Liver (tissue), 8 donors: ENCODE measurements at regions not wholly inside any gene's neighbourhood (a gene's known extent, or its start where the extent isn't known, plus 50 kb on each side); places are given as distances from the start of the nearest gene placed in this dataset.

ENCODE experiments used
- DNase-seq: peaks from one replicate; pipeline ENCODE4 v3.0.0-alpha.2; 2017; ENCODE audit warnings: low spot score
- H3K27ac ChIP-seq, 2 donors: one replicate each; pipeline ENCODE4 v1.7.0; 2013; ENCODE audit warnings: inconsistent platforms in 2 of 2, low read length in 2 of 2, control low read depth in 1 of 2, low read depth in 1 of 2, mild to moderate bottlenecking in 1 of 2
- H3K27me3 ChIP-seq, 4 donors: one replicate each; pipeline versions ENCODE4 v1.6.1 to v1.7.0; 2013; ENCODE audit warnings: low read length in 3 of 4, inconsistent platforms in 1 of 4, mild to moderate bottlenecking in 1 of 4, moderate library complexity in 1 of 4; ENCODE audit not compliant: control insufficient read depth in 4 of 4, insufficient read depth in 4 of 4
- H3K36me3 ChIP-seq, 4 donors: one replicate each; pipeline versions ENCODE4 v1.6.1 to v1.7.0; 2013; ENCODE audit warnings: low read length in 3 of 4, mild to moderate bottlenecking in 3 of 4, low read depth in 1 of 4, moderate library complexity in 1 of 4; ENCODE audit not compliant: control insufficient read depth in 4 of 4, insufficient read depth in 3 of 4
- H3K4me1 ChIP-seq, 4 donors: one replicate each; pipeline versions ENCODE4 v1.6.1 to v1.7.0; 2013; ENCODE audit warnings: low read length in 3 of 4, mild to moderate bottlenecking in 3 of 4, moderate library complexity in 1 of 4; ENCODE audit not compliant: control insufficient read depth in 4 of 4, insufficient read depth in 4 of 4
- H3K4me3 ChIP-seq, 3 donors: one replicate each; pipeline versions ENCODE4 v1.6.1 to v1.7.0; 2013; ENCODE audit warnings: low read length in 3 of 3, control low read depth in 1 of 3, low read depth in 1 of 3, mild to moderate bottlenecking in 1 of 3
- H3K9ac ChIP-seq, 2 donors: one replicate each; pipeline ENCODE4 v1.7.0; 2013; ENCODE audit warnings: low read length in 2 of 2, mild to moderate bottlenecking in 2 of 2, moderate library complexity in 2 of 2, control low read depth in 1 of 2, low read depth in 1 of 2
- H3K9me3 ChIP-seq, 4 donors: one replicate each; pipeline versions ENCODE4 v1.6.1 to v1.7.0; 2013; ENCODE audit warnings: low read length in 3 of 4; ENCODE audit not compliant: control insufficient read depth in 4 of 4
- ATF3 ChIP-seq: IDR thresholded peaks from 2 replicates; pipeline ENCODE4 v1.6.1; 2016; ENCODE audit warnings: antibody characterized with exemption
- CTCF ChIP-seq: fragments of 150-350 bp; IDR thresholded peaks from 2 replicates; pipeline ENCODE4 v1.5.1; 2017; ENCODE audit warnings: improper control_type of control experiment, low read depth, low read length; ENCODE audit not compliant: missing input control
- FOXA1 ChIP-seq: IDR thresholded peaks from 2 replicates; pipeline ENCODE4 v1.6.1; 2016; ENCODE audit warnings: antibody characterized with exemption
- JUND ChIP-seq, 2 donors: IDR thresholded peaks; 2 replicates each; pipeline ENCODE4 v1.6.1; 2016; ENCODE audit warnings: antibody characterized with exemption in 2 of 2
- MAX ChIP-seq: IDR thresholded peaks from 2 replicates; pipeline ENCODE4 v1.6.1; 2016; ENCODE audit warnings: antibody characterized with exemption
- NR2F2 ChIP-seq: IDR thresholded peaks from 2 replicates; pipeline ENCODE4 v1.6.1; 2016; ENCODE audit warnings: antibody characterized with exemption
- RAD21 ChIP-seq, 2 donors: IDR thresholded peaks; 2 replicates each; pipeline ENCODE4 v1.6.1; 2016; ENCODE audit warnings: antibody characterized with exemption in 2 of 2, mild to moderate bottlenecking in 2 of 2
- REST ChIP-seq: IDR thresholded peaks from 2 replicates; pipeline ENCODE4 v1.6.1; 2016; ENCODE audit warnings: antibody characterized with exemption, mild to moderate bottlenecking
- RXRA ChIP-seq, 2 donors: IDR thresholded peaks; 2 replicates each; pipeline ENCODE4 v1.6.1; 2017 to 2018; ENCODE audit warnings: antibody characterized with exemption in 2 of 2, mild to moderate bottlenecking in 1 of 2
- TAF1 ChIP-seq: conservative IDR thresholded peaks from 2 replicates; pipeline ENCODE4 v1.6.1; 2016; ENCODE audit warnings: antibody characterized with exemption, mild to moderate bottlenecking
- YY1 ChIP-seq: IDR thresholded peaks from 2 replicates; pipeline ENCODE4 v1.6.1; 2016; ENCODE audit warnings: antibody characterized with exemption, mild to moderate bottlenecking
- WGBS: extraction: QIAGEN DNeasy Blood & Tissue Kit; methylation state at CpG from one replicate; pipeline ENCODE4 v1.1.7; 2013; 5-methylcytosine and 5-hydroxymethylcytosine counted together
- donor health status: healthy.
- donor health status: healthy.
- donor health status: healthy.
- donor health status: healthy.
- donor health status: healthy.

- no peak for TF ChIP-seq REST
These were observed 102.3 kb upstream of the FAT1 start (continued) for GRCh38 chr4:186826006-186826405.

GRCh38 chr4:186826846-186827533 is 103.3 kb upstream of the FAT1 start:
- Histone ChIP-seq H3K4me3 (no peak overlapping the region), H3K27ac (no peak overlapping the region), H3K4me1 (no peaks in the 10 kb centered on the region), H3K9ac (no peak overlapping the region), H3K36me3 (no peaks in the 10 kb centered on the region), H3K9me3 (no peaks in the 10 kb centered on the region), H3K27me3 (no peaks in the 10 kb centered on the region)
- WGBS, result 86% methylated on average over 12 of the region's 12 CpGs
- TF ChIP-seq RXRA (IDR thresholded peaks at IDR 0.05) (no peak), YY1 (no peak), RAD21 (IDR thresholded peaks at IDR 0.05) (no peak), ATF3 (no peak), NR2F2 (no peak), TAF1 (no peak)
- no peak for DNase-seq

- H3K9me3 ChIP-seq, result no peaks in the 10 kb centered on the region
- no peak overlapping the region for H3K4me3 ChIP-seq
- no peak for DNase-seq
- H3K36me3 ChIP-seq, result no peaks in the 10 kb centered on the region
- no peak overlapping the region for H3K9ac ChIP-seq
- WGBS, result 76% methylated on average over 6 of the region's 6 CpGs
- H3K27ac ChIP-seq, result no peak overlapping the region
- H3K4me1 ChIP-seq, result no peaks in the 10 kb centered on the region
- no peak for TF ChIP-seq CTCF
- TF ChIP-seq JUND (IDR thresholded peaks at IDR 0.05), result no peak
- TF ChIP-seq FOXA1, result no peak
- no peak for TF ChIP-seq TAF1
- no peak for TF ChIP-seq RAD21 (IDR thresholded peaks at IDR 0.05)
- TF ChIP-seq NR2F2, result no peak
- TF ChIP-seq MAX, result no peak
- no peaks in the 10 kb centered on the region for H3K27me3 ChIP-seq
These were observed 103.9 kb upstream of the FAT1 start for GRCh38 chr4:186827534-186827897.
